ENCODE measurements at regions not wholly inside any gene's neighbourhood (a gene's known extent, or its start where the extent isn't known, plus 50 kb on each side); places are given as distances from the start of the nearest gene placed in this dataset.

- ATAC-seq: no peak
- TF ChIP-seq PPARA (CRISPR knock-in tag; IDR thresholded peaks at IDR 0.05; ENCODE audit: borderline replicate concordance) (no peak), CSDC2 (CRISPR knock-in tag; IDR thresholded peaks at IDR 0.05) (no peak), CSRNP3 (CRISPR knock-in tag; IDR thresholded peaks at IDR 0.05) (no peak), PATZ1 (CRISPR knock-in tag; IDR thresholded peaks at IDR 0.05; ENCODE audit: borderline replicate concordance) (no peak), TCF4 (CRISPR knock-in tag; IDR thresholded peaks at IDR 0.05; ENCODE audit: borderline replicate concordance) (no peak), ZNF8 (CRISPR knock-in tag; IDR thresholded peaks at IDR 0.05) (no peak), ARNTL (CRISPR knock-in tag; IDR thresholded peaks at IDR 0.05; ENCODE audit: borderline replicate concordance, low read depth) (no peak), ZNF565 (CRISPR knock-in tag; conservative IDR thresholded peaks at IDR 0.05; ENCODE audit: low read depth) (no peak), ISL1 (CRISPR knock-in tag; IDR thresholded peaks at IDR 0.05) (no peak), ESRRG (CRISPR knock-in tag; IDR thresholded peaks at IDR 0.05) (no peak), OSR1 (CRISPR knock-in tag; IDR thresholded peaks at IDR 0.05) (no peak), ZC3H10 (CRISPR knock-in tag; IDR thresholded peaks at IDR 0.05) (no peak), POU6F1 (CRISPR knock-in tag; IDR thresholded peaks at IDR 0.05; ENCODE audit: borderline replicate concordance, low read depth) (no peak), TOX (CRISPR knock-in tag; IDR thresholded peaks at IDR 0.05; ENCODE audit: borderline replicate concordance) (no peak)
These were observed 179.1 kb downstream of the FGF1 start for GRCh38 chr5:142506756-142507155.

DNA sequence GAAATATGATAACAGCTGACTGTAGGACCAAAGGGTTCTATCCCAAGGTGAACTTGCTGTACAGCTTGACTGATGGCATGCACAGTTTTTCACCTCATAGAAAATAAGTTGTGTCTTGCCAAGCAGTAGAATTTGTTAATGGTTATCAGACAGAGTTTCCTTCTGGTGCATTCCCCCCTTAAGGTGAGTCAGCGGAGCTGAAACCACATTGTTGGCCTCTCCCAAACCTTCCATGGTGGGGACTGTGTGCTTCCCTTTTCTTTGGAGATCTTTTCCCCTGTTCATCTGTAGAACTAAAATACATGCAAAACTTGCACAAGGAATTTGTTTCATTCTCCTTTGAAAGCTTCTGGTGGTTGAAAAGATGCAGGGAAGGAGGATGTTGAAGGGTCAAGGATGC, 179.8 kb downstream of the FGF1 start:
- no peak for ATAC-seq

More for the DNA sequence above, 179.8 kb downstream of the FGF1 start:
- TF ChIP-seq ISL1 (CRISPR knock-in tag; IDR thresholded peaks at IDR 0.05) (no peak), RARB (CRISPR knock-in tag; IDR thresholded peaks at IDR 0.05) (no peak), ZFP30 (CRISPR knock-in tag; IDR thresholded peaks at IDR 0.05) (no peak), PATZ1 (CRISPR knock-in tag; IDR thresholded peaks at IDR 0.05; ENCODE audit: borderline replicate concordance) (no peak), ZNF565 (CRISPR knock-in tag; conservative IDR thresholded peaks at IDR 0.05; ENCODE audit: low read depth) (no peak), ZNF8 (CRISPR knock-in tag; IDR thresholded peaks at IDR 0.05) (no peak), POU6F1 (CRISPR knock-in tag; IDR thresholded peaks at IDR 0.05; ENCODE audit: borderline replicate concordance, low read depth) (no peak), CREB5 (CRISPR knock-in tag; IDR thresholded peaks at IDR 0.05; ENCODE audit: low read depth) (no peak), ESRRG (CRISPR knock-in tag; IDR thresholded peaks at IDR 0.05) (no peak), OSR1 (CRISPR knock-in tag; IDR thresholded peaks at IDR 0.05) (no peak), ZFP3 (CRISPR knock-in tag; IDR thresholded peaks at IDR 0.05) (no peak), TOX (CRISPR knock-in tag; IDR thresholded peaks at IDR 0.05; ENCODE audit: borderline replicate concordance) (no peak), SNAI2 (CRISPR knock-in tag; IDR thresholded peaks at IDR 0.05) (no peak), TCF4 (CRISPR knock-in tag; IDR thresholded peaks at IDR 0.05; ENCODE audit: borderline replicate concordance) (no peak), GLIS3 (CRISPR knock-in tag; IDR thresholded peaks at IDR 0.05) (no peak), PPARA (CRISPR knock-in tag; IDR thresholded peaks at IDR 0.05; ENCODE audit: borderline replicate concordance) (no peak), ZC3H10 (CRISPR knock-in tag; IDR thresholded peaks at IDR 0.05) (no peak), CSDC2 (CRISPR knock-in tag; IDR thresholded peaks at IDR 0.05) (no peak), ARNTL (CRISPR knock-in tag; IDR thresholded peaks at IDR 0.05; ENCODE audit: borderline replicate concordance, low read depth) (no peak), TSHZ2 (CRISPR knock-in tag; IDR thresholded peaks at IDR 0.05) (no peak)

All from SK-N-SH treated with all-trans-retinoic acid at 6 μM for 48 hours (cell line).